A673 (cell line): ENCODE measurements at regions not wholly inside any gene's neighbourhood (a gene's known extent, or its start where the extent isn't known, plus 50 kb on each side); places are given as distances from the start of the nearest gene placed in this dataset.

Experiments used
- BruUV-seq: library from RNA; stranded (reverse); fragments of 400-500 nt; replicated peaks from 2 replicates; lab custom pipeline; 2021; lab: Mats Ljungman, UMichigan
- CTCF ChIA-PET: fragments of 300-600 bp; sonication (Branson Sonifier 250); formaldehyde crosslinking; loops from one replicate; lab custom pipeline; 2022; ENCODE audit warnings: antibody characterized with exemption; lab: Charles Lee
- POLR2A ChIA-PET: fragments of 300-600 bp; sonication (Branson Sonifier 250); formaldehyde crosslinking; loops from one replicate; lab custom pipeline; 2022; ENCODE audit warnings: antibody characterized with exemption; ENCODE audit not compliant: low non-redundant PET; lab: Charles Lee
- DNase-seq: peaks from one replicate; pipeline ENCODE4 v3.0.0-alpha.2; 2015; ENCODE audit warnings: low spot score
- H3K27ac ChIP-seq: fragments of 200-600 bp; sonication (generic); 2 replicates; pipeline ENCODE4 v1.5.1; 2016; ENCODE audit warnings: mixed run types, low read depth, mild to moderate bottlenecking, mixed read lengths, antibody characterized with exemption, low read length; ENCODE audit not compliant: poor library complexity, severe bottlenecking
- H3K27me3 ChIP-seq: fragments of 200-600 bp; sonication (generic); replicated peaks from 2 replicates; pipeline ENCODE4 v1.6.1; 2017; ENCODE audit warnings: mixed run types, low read depth, mild to moderate bottlenecking, mixed read lengths, antibody characterized with exemption, low read length; ENCODE audit not compliant: insufficient read depth, poor library complexity
- H3K36me3 ChIP-seq: fragments of 200-600 bp; sonication (generic); 2 replicates; pipeline ENCODE4 v1.6.1; 2016; ENCODE audit warnings: mixed run types, mild to moderate bottlenecking, mixed read lengths, antibody characterized with exemption, low read length; ENCODE audit not compliant: insufficient read depth, poor library complexity, severe bottlenecking
- H3K4me1 ChIP-seq: fragments of 200-600 bp; sonication (generic); 2 replicates; pipeline ENCODE4 v1.6.1; 2017; ENCODE audit warnings: mixed run types, mild to moderate bottlenecking, mixed read lengths, antibody characterized with exemption, low read length; ENCODE audit not compliant: insufficient read depth, poor library complexity, severe bottlenecking
- H3K4me3 ChIP-seq: fragments of 200-600 bp; sonication (generic); 2 replicates; pipeline ENCODE4 v1.5.1; 2016; ENCODE audit warnings: low read depth, mixed run types, mild to moderate bottlenecking, mixed read lengths, low read length; ENCODE audit not compliant: poor library complexity, severe bottlenecking
- H3K9me3 ChIP-seq: fragments of 200-600 bp; sonication (generic); 2 replicates; pipeline ENCODE4 v1.6.1; 2016; ENCODE audit warnings: mixed run types, low read depth, mild to moderate bottlenecking, mixed read lengths, antibody characterized with exemption, low read length; ENCODE audit not compliant: poor library complexity, severe bottlenecking
- EZH2 ChIP-seq: fragments of 200-600 bp; sonication (generic); IDR thresholded peaks from 2 replicates; pipeline ENCODE4 v1.6.1; 2017; ENCODE audit warnings: borderline replicate concordance, low read depth, mild to moderate bottlenecking, mixed read lengths, antibody characterized with exemption, low read length; ENCODE audit not compliant: poor library complexity, severe bottlenecking
- intact Hi-C: fragments of 100-400 bp; cut with micrococcal nuclease; formaldehyde crosslinking; loops from one replicate; pipeline ENCODE4 v1.10.0; 2022; ENCODE audit not compliant: unreplicated experiment
- TF ChIP-seq, protein P1 (sequence below): fragments of 300-800, 200-600 bp; sonication (generic); conservative IDR thresholded peaks from 2 replicates; pipeline ENCODE4 v1.5.1; 2017; ENCODE audit warnings: low read depth, mild to moderate bottlenecking, antibody characterized with exemption, low read length, moderate library complexity, mixed read lengths

GRCh38 chr6:130494729-130495128 lies 128.9 kb downstream of the TMEM200A start:
- peaks cover 1% of the 10 kb centered on the region for H3K4me1 ChIP-seq
- H3K27ac ChIP-seq = no peak overlapping the region
- POLR2A ChIA-PET = no interaction called here
- no peak overlapping the region for H3K4me3 ChIP-seq
- TF ChIP-seq, protein P1, sequence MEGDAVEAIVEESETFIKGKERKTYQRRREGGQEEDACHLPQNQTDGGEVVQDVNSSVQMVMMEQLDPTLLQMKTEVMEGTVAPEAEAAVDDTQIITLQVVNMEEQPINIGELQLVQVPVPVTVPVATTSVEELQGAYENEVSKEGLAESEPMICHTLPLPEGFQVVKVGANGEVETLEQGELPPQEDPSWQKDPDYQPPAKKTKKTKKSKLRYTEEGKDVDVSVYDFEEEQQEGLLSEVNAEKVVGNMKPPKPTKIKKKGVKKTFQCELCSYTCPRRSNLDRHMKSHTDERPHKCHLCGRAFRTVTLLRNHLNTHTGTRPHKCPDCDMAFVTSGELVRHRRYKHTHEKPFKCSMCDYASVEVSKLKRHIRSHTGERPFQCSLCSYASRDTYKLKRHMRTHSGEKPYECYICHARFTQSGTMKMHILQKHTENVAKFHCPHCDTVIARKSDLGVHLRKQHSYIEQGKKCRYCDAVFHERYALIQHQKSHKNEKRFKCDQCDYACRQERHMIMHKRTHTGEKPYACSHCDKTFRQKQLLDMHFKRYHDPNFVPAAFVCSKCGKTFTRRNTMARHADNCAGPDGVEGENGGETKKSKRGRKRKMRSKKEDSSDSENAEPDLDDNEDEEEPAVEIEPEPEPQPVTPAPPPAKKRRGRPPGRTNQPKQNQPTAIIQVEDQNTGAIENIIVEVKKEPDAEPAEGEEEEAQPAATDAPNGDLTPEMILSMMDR = no peak
- TF ChIP-seq EZH2 = no peak
- intact Hi-C loops = no loop called here
- H3K27me3 ChIP-seq = no peaks in the 10 kb centered on the region
- H3K9me3 ChIP-seq = no peaks in the 10 kb centered on the region
- H3K36me3 ChIP-seq = no peaks in the 10 kb centered on the region
- BruUV-seq = no TSS peak
- no peak for DNase-seq
- CTCF ChIA-PET = no interaction called here

DNA sequence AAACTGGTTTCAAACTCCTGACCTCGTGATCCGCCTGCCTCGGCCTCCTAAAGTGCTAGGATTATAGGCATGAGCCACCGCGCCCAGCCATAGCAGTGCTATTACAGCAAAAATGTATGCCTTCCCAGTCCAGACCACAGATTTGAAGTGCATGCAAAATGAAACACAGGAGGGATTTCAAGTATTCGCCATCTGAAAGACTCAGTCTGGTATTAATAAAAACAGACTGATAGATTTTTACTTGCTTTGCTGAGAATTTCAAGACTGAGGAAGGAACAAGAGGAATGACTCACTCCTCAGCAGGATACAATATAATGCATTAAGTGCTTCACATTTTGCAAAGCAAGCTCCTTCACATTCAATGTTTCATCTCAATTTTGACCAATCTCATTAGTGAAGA lies 134.9 kb downstream of the TMEM200A start:
- Histone ChIP-seq H3K9me3 (no peaks in the 10 kb centered on the region), H3K4me1 (peaks cover 36% of the 10 kb centered on the region), H3K4me3 (no peak overlapping the region), H3K27me3 (no peaks in the 10 kb centered on the region), H3K27ac (peak overlapping the region; percentile 34), H3K36me3 (no peaks in the 10 kb centered on the region)
- DNase-seq = peak; percentile 92
- no peak for TF ChIP-seq EZH2
- TF ChIP-seq, protein P1 = no peak
- CTCF ChIA-PET = no interaction called here
- BruUV-seq = no TSS peak
- intact Hi-C loops = loop anchor here (5.0 kb wide), 1 partner anchor 102 kb away; no protein-coding TSS in a partner anchor
- POLR2A ChIA-PET = no interaction called here

GRCh38 chr6:130503146-130503545 lies 137.3 kb downstream of the TMEM200A start:
- Histone ChIP-seq H3K4me3 (no peak overlapping the region), H3K4me1 (peaks cover 36% of the 10 kb centered on the region), H3K27ac (no peak overlapping the region), H3K9me3 (no peaks in the 10 kb centered on the region), H3K36me3 (no peaks in the 10 kb centered on the region), H3K27me3 (no peaks in the 10 kb centered on the region)
- peak; percentile 39 for DNase-seq
- intact Hi-C loops = loop anchor here (5.0 kb wide), 1 partner anchor 99 kb away; no protein-coding TSS in a partner anchor
- no TSS peak for BruUV-seq
- CTCF ChIA-PET = no interaction called here
- POLR2A ChIA-PET = no interaction called here
- TF ChIP-seq, protein P1 = no peak
- no peak for TF ChIP-seq EZH2
